ENCODE measurements at regions not wholly inside any gene's neighbourhood (a gene's known extent, or its start where the extent isn't known, plus 50 kb on each side); places are given as distances from the start of the nearest gene placed in this dataset.

DNA sequence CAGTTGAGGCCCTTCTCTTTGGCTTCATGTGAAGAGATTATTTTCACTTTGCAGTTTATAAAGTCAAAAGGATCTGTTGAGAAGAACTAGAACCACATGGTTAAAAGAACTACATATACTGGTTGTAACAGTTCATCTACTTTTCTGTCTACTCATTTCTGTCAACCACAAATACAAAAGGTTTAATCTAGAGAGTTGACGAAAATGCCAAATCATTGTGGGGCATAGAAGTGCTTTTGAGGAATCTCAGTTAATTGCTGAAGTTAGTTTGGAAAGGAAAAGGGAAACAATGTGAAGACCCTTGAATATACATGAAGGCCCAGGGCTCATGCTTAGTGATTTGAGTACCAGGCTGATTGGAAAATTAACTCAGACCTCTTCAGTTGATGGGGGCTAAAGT, 415.7 kb upstream of the ZP4 start:
- no peak for TF ChIP-seq EZH2phosphoT487 (IDR thresholded peaks at IDR 0.05; ENCODE audit: borderline replicate concordance, low read depth, low read length)
- TF ChIP-seq, protein P1, sequence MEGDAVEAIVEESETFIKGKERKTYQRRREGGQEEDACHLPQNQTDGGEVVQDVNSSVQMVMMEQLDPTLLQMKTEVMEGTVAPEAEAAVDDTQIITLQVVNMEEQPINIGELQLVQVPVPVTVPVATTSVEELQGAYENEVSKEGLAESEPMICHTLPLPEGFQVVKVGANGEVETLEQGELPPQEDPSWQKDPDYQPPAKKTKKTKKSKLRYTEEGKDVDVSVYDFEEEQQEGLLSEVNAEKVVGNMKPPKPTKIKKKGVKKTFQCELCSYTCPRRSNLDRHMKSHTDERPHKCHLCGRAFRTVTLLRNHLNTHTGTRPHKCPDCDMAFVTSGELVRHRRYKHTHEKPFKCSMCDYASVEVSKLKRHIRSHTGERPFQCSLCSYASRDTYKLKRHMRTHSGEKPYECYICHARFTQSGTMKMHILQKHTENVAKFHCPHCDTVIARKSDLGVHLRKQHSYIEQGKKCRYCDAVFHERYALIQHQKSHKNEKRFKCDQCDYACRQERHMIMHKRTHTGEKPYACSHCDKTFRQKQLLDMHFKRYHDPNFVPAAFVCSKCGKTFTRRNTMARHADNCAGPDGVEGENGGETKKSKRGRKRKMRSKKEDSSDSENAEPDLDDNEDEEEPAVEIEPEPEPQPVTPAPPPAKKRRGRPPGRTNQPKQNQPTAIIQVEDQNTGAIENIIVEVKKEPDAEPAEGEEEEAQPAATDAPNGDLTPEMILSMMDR (conservative IDR thresholded peaks at IDR 0.05; ENCODE audit: low read length) = no peak

All from OCI-LY7 (cell line).